ENCODE measurements at regions not wholly inside any gene's neighbourhood (a gene's known extent, or its start where the extent isn't known, plus 50 kb on each side); places are given as distances from the start of the nearest gene placed in this dataset.

- H3K27me3 ChIP-seq (ENCODE audit: low read depth, low read length): no peaks in the 10 kb centered on the region
- H3K4me1 ChIP-seq (ENCODE audit: low read length): peaks cover 2% of the 10 kb centered on the region; the same call in 1 of the 2 replicates
- TF ChIP-seq EZH2phosphoT487 (IDR thresholded peaks at IDR 0.05; ENCODE audit: low read depth) (no peak), CTCF (IDR thresholded peaks at IDR 0.05; ENCODE audit: low read depth, low read length) (no peak)
- no peaks in the 10 kb centered on the region for H3K9me3 ChIP-seq (ENCODE audit: insufficient read depth, low read length)
- H3K36me3 ChIP-seq (replicated peaks; ENCODE audit: low read depth, low read length): no peaks in the 10 kb centered on the region
- no peaks in the 10 kb centered on the region for H4K20me1 ChIP-seq (ENCODE audit: insufficient read depth, low read length)
- no peak overlapping the region for H3K4me3 ChIP-seq (ENCODE audit: low read length)
- no peak overlapping the region for H3K27ac ChIP-seq (ENCODE audit: low read length)
- H3K4me2 ChIP-seq (ENCODE audit: low read length): no peak overlapping the region
- no peak overlapping the region for H3K9ac ChIP-seq (ENCODE audit: low read length)
- H3K79me2 ChIP-seq (ENCODE audit: low read length): no peaks in the 10 kb centered on the region
- no peak overlapping the region for H2AFZ ChIP-seq (ENCODE audit: low read depth, low read length)
Observed at GRCh38 chr4:155591738-155592143, 74.9 kb upstream of the GUCY1A1 start.

GRCh38 chr4:155590796-155591585 lies 75.7 kb upstream of the GUCY1A1 start:
- Histone ChIP-seq H3K9ac (ENCODE audit: low read length) (no peak overlapping the region), H3K79me2 (ENCODE audit: low read length) (no peaks in the 10 kb centered on the region), H3K4me2 (ENCODE audit: low read length) (no peak overlapping the region), H3K9me3 (ENCODE audit: insufficient read depth, low read length) (no peaks in the 10 kb centered on the region), H3K4me1 (ENCODE audit: low read length) (no peaks in the 10 kb centered on the region), H3K4me3 (ENCODE audit: low read length) (no peak overlapping the region), H3K27me3 (ENCODE audit: low read depth, low read length) (no peaks in the 10 kb centered on the region), H3K27ac (ENCODE audit: low read length) (no peak overlapping the region), H3K36me3 (replicated peaks; ENCODE audit: low read depth, low read length) (no peaks in the 10 kb centered on the region), H2AFZ (ENCODE audit: low read depth, low read length) (no peak overlapping the region), H4K20me1 (ENCODE audit: insufficient read depth, low read length) (no peaks in the 10 kb centered on the region)
- TF ChIP-seq EZH2phosphoT487 (IDR thresholded peaks at IDR 0.05; ENCODE audit: low read depth) (no peak), CTCF (IDR thresholded peaks at IDR 0.05; ENCODE audit: low read depth, low read length) (no peak)

GRCh38 chr4:155588437-155588836 lies 78.2 kb upstream of the GUCY1A1 start:
- Histone ChIP-seq H3K36me3 (replicated peaks; ENCODE audit: low read depth, low read length) (no peaks in the 10 kb centered on the region), H4K20me1 (ENCODE audit: insufficient read depth, low read length) (no peaks in the 10 kb centered on the region), H3K4me2 (ENCODE audit: low read length) (no peak overlapping the region), H3K27me3 (ENCODE audit: low read depth, low read length) (no peaks in the 10 kb centered on the region), H3K4me1 (ENCODE audit: low read length) (no peaks in the 10 kb centered on the region), H3K9ac (ENCODE audit: low read length) (no peak overlapping the region), H2AFZ (ENCODE audit: low read depth, low read length) (no peak overlapping the region), H3K4me3 (ENCODE audit: low read length) (no peak overlapping the region), H3K9me3 (ENCODE audit: insufficient read depth, low read length) (no peaks in the 10 kb centered on the region), H3K27ac (ENCODE audit: low read length) (no peak overlapping the region), H3K79me2 (ENCODE audit: low read length) (no peaks in the 10 kb centered on the region)
- no peak for TF ChIP-seq CTCF (IDR thresholded peaks at IDR 0.05; ENCODE audit: low read depth, low read length)
- TF ChIP-seq EZH2phosphoT487 (IDR thresholded peaks at IDR 0.05; ENCODE audit: low read depth): no peak

GRCh38 chr4:155587766-155588165 lies 78.9 kb upstream of the GUCY1A1 start:
- no peaks in the 10 kb centered on the region for H3K27me3 ChIP-seq (ENCODE audit: low read depth, low read length)
- H2AFZ ChIP-seq (ENCODE audit: low read depth, low read length): no peak overlapping the region
- H3K36me3 ChIP-seq (replicated peaks; ENCODE audit: low read depth, low read length): no peaks in the 10 kb centered on the region
- H3K9ac ChIP-seq (ENCODE audit: low read length): no peak overlapping the region
- no peaks in the 10 kb centered on the region for H3K9me3 ChIP-seq (ENCODE audit: insufficient read depth, low read length)
- no peak overlapping the region for H3K4me2 ChIP-seq (ENCODE audit: low read length)
- H3K79me2 ChIP-seq (ENCODE audit: low read length): no peaks in the 10 kb centered on the region
- no peaks in the 10 kb centered on the region for H3K4me1 ChIP-seq (ENCODE audit: low read length)
- H4K20me1 ChIP-seq (ENCODE audit: insufficient read depth, low read length): no peaks in the 10 kb centered on the region
- no peak overlapping the region for H3K4me3 ChIP-seq (ENCODE audit: low read length)
- H3K27ac ChIP-seq (ENCODE audit: low read length): no peak overlapping the region
- TF ChIP-seq CTCF (IDR thresholded peaks at IDR 0.05; ENCODE audit: low read depth, low read length) (no peak), EZH2phosphoT487 (IDR thresholded peaks at IDR 0.05; ENCODE audit: low read depth) (no peak)
